Neural cell (in vitro differentiated cells): ENCODE measurements at regions not wholly inside any gene's neighbourhood (a gene's known extent, or its start where the extent isn't known, plus 50 kb on each side); places are given as distances from the start of the nearest gene placed in this dataset.

ENCODE experiments used
- H2AFZ ChIP-seq: fragments of 200-600, 300-800 bp; sonication (generic), shearing (Covaris generic); 2 replicates; pipeline ENCODE4 v1.6.0; 2014; ENCODE audit warnings: low read depth, mild to moderate bottlenecking, antibody characterized with exemption, low read length, moderate library complexity
- H3F3A ChIP-seq: fragments of 200-600 bp; shearing (Covaris generic); 2 replicates; pipeline ENCODE4 v1.6.1; 2016; ENCODE audit warnings: mild to moderate bottlenecking, moderate library complexity, mixed read lengths, antibody characterized with exemption, low read length; ENCODE audit not compliant: insufficient read depth, poor library complexity, severe bottlenecking
- H3K27ac ChIP-seq: fragments of 200-600, 300-800 bp; sonication (generic), shearing (Covaris generic); 2 replicates; pipeline ENCODE4 v1.5.1; 2014; ENCODE audit warnings: mild to moderate bottlenecking, low read length, moderate library complexity
- H3K27me3 ChIP-seq: fragments of 300-800, 200-600 bp; sonication (generic), shearing (Covaris generic); 2 replicates; pipeline ENCODE4 v1.6.0; 2014; ENCODE audit warnings: mild to moderate bottlenecking, low read depth, low read length, moderate library complexity; ENCODE audit not compliant: insufficient read depth
- H3K36me3 ChIP-seq: fragments of 300-800, 200-600 bp; sonication (generic), shearing (Covaris generic); 2 replicates; pipeline ENCODE4 v1.5.1; 2014; ENCODE audit warnings: mild to moderate bottlenecking, antibody characterized with exemption, low read length, moderate library complexity; ENCODE audit not compliant: insufficient read depth
- H3K4me2 ChIP-seq: fragments of 300-800, 200-600 bp; sonication (generic), shearing (Covaris generic); 2 replicates; pipeline ENCODE4 v1.6.0; 2014; ENCODE audit warnings: mild to moderate bottlenecking, low read length
- H3K4me3 ChIP-seq: fragments of 300-800, 200-600 bp; sonication (generic), shearing (Covaris generic); 2 replicates; pipeline ENCODE4 v1.5.1; 2014; ENCODE audit warnings: mild to moderate bottlenecking, low read length, moderate library complexity
- H3K79me2 ChIP-seq: fragments of 200-600 bp; shearing (Covaris generic); replicated peaks from 2 replicates; pipeline ENCODE4 v1.6.0; 2014; ENCODE audit warnings: mild to moderate bottlenecking, low read length, moderate library complexity; ENCODE audit not compliant: insufficient read depth
- H3K9ac ChIP-seq: fragments of 300-800, 200-600 bp; sonication (generic), shearing (Covaris generic); 2 replicates; pipeline ENCODE4 v1.6.1; 2016; ENCODE audit warnings: mild to moderate bottlenecking, low read length, mixed read lengths
- H3K9me2 ChIP-seq: fragments of 200-600 bp; shearing (Covaris generic); 2 replicates; pipeline ENCODE4 v1.6.1; 2016; ENCODE audit warnings: mild to moderate bottlenecking, low read length, mixed read lengths; ENCODE audit not compliant: insufficient read depth
- H3K9me3 ChIP-seq: fragments of 200-600, 300-800 bp; sonication (generic), shearing (Covaris generic); 2 replicates; pipeline ENCODE4 v1.6.1; 2016; ENCODE audit warnings: mild to moderate bottlenecking, mixed run types, low read length, moderate library complexity, mixed read lengths
- H4K20me1 ChIP-seq: fragments of 200-600 bp; shearing (Covaris generic); 2 replicates; pipeline ENCODE4 v1.6.1; 2016; ENCODE audit warnings: mild to moderate bottlenecking, mixed run types; ENCODE audit not compliant: insufficient read depth
- EP300 ChIP-seq: fragments of 450-650 bp; conservative IDR thresholded peaks from 2 replicates; pipeline ENCODE4 v1.6.1; 2014; ENCODE audit warnings: antibody characterized with exemption, mild to moderate bottlenecking, moderate library complexity; ENCODE audit not compliant: poor library complexity, severe bottlenecking
- EZH2 ChIP-seq: fragments of 200-600, 300-800 bp; shearing (Covaris generic), sonication (generic); IDR thresholded peaks from 2 replicates; pipeline ENCODE4 v1.6.1; 2014; ENCODE audit warnings: antibody characterized with exemption, low read length, borderline replicate concordance, mild to moderate bottlenecking; ENCODE audit not compliant: insufficient read depth, poor library complexity, severe bottlenecking
- MXI1 ChIP-seq: fragments of 450-650 bp; conservative IDR thresholded peaks from 2 replicates; pipeline ENCODE4 v1.6.1; 2014; ENCODE audit warnings: antibody characterized with exemption, mild to moderate bottlenecking; ENCODE audit not compliant: poor library complexity, severe bottlenecking
- POLR2AphosphoS5 ChIP-seq: IDR thresholded peaks from 2 replicates; pipeline ENCODE4 v1.6.1; 2012
- RAD21 ChIP-seq: fragments of 450-650 bp; conservative IDR thresholded peaks from 2 replicates; pipeline ENCODE4 v1.6.1; 2014; ENCODE audit warnings: antibody characterized with exemption, mild to moderate bottlenecking, moderate library complexity
- SMC3 ChIP-seq: fragments of 450-650 bp; conservative IDR thresholded peaks from 2 replicates; pipeline ENCODE4 v1.6.1; 2014; ENCODE audit warnings: antibody characterized with exemption, mild to moderate bottlenecking, moderate library complexity; ENCODE audit not compliant: poor library complexity
- TAF1 ChIP-seq: IDR thresholded peaks from 2 replicates; pipeline ENCODE4 v1.6.1; 2012; ENCODE audit warnings: low read depth
- TF ChIP-seq, protein P1 (sequence below): IDR thresholded peaks from 2 replicates; pipeline ENCODE4 v1.6.1; 2012; ENCODE audit warnings: borderline replicate concordance
- TF ChIP-seq, protein P2 (sequence below): fragments of 450-650 bp; IDR thresholded peaks from 2 replicates; pipeline ENCODE4 v1.5.1; 2014; ENCODE audit warnings: antibody characterized with exemption, mild to moderate bottlenecking, moderate library complexity; ENCODE audit not compliant: poor library complexity, severe bottlenecking

DNA sequence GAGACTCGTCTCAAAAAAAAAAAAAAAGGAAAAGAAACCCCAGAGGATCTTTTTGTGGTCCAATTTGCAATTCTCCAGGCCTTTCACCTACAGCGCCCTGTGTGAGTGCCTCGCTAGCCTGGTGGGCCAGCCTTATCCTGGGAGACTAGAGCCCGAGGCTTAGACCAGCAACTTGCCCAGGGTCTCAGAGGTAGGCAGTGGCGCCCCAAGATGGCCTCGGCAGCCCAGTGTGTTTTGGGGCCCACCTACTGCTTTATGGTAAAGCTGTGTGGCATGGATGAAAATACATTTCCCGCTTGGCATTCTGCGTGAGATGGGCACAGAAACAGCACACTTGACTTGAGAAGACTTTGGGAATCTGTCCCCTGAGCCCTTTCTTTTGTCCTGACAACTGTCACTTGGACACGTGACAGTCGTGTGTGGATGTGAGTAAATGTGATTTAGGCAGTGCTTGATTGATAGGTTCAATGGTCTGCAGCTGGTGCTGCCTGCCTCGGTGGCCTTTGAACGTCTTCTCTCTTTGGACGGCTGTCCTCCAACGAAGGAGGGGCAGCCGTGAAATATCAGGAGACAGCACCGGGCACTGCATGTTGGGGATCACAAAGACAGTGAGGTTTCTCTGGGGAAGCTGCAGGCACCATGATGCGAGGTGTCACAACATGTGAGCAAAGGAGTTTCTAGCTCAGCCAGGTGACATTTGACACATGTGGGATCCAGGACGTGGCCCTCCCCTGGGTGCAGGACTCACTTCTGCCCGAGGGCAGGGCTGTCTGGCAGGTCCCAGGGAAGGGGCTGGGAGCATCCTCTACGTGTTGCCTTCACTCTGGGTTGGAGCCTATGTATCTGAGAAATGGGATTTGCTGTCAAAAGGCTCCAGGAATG, 209.5 kb upstream of the TWIST2 start:
- no peak overlapping the region for H2AFZ ChIP-seq
- no peak overlapping the region for H3K4me2 ChIP-seq
- H4K20me1 ChIP-seq = no peaks in the 10 kb centered on the region
- H3K9me2 ChIP-seq = no peaks in the 10 kb centered on the region
- H3K9me3 ChIP-seq = no peaks in the 10 kb centered on the region
- H3F3A ChIP-seq = no peaks in the 10 kb centered on the region
- no peaks in the 10 kb centered on the region for H3K79me2 ChIP-seq
- H3K4me3 ChIP-seq = no peak overlapping the region
- no peak overlapping the region for H3K9ac ChIP-seq
- no peak overlapping the region for H3K27ac ChIP-seq
- no peaks in the 10 kb centered on the region for H3K27me3 ChIP-seq
- TF ChIP-seq POLR2AphosphoS5 (no peak), EP300 (no peak), MXI1 (no peak), RAD21 (no peak), SMC3 (no peak), EZH2 (no peak), TAF1 (no peak)
- TF ChIP-seq, protein P1, sequence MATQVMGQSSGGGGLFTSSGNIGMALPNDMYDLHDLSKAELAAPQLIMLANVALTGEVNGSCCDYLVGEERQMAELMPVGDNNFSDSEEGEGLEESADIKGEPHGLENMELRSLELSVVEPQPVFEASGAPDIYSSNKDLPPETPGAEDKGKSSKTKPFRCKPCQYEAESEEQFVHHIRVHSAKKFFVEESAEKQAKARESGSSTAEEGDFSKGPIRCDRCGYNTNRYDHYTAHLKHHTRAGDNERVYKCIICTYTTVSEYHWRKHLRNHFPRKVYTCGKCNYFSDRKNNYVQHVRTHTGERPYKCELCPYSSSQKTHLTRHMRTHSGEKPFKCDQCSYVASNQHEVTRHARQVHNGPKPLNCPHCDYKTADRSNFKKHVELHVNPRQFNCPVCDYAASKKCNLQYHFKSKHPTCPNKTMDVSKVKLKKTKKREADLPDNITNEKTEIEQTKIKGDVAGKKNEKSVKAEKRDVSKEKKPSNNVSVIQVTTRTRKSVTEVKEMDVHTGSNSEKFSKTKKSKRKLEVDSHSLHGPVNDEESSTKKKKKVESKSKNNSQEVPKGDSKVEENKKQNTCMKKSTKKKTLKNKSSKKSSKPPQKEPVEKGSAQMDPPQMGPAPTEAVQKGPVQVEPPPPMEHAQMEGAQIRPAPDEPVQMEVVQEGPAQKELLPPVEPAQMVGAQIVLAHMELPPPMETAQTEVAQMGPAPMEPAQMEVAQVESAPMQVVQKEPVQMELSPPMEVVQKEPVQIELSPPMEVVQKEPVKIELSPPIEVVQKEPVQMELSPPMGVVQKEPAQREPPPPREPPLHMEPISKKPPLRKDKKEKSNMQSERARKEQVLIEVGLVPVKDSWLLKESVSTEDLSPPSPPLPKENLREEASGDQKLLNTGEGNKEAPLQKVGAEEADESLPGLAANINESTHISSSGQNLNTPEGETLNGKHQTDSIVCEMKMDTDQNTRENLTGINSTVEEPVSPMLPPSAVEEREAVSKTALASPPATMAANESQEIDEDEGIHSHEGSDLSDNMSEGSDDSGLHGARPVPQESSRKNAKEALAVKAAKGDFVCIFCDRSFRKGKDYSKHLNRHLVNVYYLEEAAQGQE = no peak
- TF ChIP-seq, protein P2, sequence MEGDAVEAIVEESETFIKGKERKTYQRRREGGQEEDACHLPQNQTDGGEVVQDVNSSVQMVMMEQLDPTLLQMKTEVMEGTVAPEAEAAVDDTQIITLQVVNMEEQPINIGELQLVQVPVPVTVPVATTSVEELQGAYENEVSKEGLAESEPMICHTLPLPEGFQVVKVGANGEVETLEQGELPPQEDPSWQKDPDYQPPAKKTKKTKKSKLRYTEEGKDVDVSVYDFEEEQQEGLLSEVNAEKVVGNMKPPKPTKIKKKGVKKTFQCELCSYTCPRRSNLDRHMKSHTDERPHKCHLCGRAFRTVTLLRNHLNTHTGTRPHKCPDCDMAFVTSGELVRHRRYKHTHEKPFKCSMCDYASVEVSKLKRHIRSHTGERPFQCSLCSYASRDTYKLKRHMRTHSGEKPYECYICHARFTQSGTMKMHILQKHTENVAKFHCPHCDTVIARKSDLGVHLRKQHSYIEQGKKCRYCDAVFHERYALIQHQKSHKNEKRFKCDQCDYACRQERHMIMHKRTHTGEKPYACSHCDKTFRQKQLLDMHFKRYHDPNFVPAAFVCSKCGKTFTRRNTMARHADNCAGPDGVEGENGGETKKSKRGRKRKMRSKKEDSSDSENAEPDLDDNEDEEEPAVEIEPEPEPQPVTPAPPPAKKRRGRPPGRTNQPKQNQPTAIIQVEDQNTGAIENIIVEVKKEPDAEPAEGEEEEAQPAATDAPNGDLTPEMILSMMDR = no peak
- H3K36me3 ChIP-seq = no peaks in the 10 kb centered on the region

DNA sequence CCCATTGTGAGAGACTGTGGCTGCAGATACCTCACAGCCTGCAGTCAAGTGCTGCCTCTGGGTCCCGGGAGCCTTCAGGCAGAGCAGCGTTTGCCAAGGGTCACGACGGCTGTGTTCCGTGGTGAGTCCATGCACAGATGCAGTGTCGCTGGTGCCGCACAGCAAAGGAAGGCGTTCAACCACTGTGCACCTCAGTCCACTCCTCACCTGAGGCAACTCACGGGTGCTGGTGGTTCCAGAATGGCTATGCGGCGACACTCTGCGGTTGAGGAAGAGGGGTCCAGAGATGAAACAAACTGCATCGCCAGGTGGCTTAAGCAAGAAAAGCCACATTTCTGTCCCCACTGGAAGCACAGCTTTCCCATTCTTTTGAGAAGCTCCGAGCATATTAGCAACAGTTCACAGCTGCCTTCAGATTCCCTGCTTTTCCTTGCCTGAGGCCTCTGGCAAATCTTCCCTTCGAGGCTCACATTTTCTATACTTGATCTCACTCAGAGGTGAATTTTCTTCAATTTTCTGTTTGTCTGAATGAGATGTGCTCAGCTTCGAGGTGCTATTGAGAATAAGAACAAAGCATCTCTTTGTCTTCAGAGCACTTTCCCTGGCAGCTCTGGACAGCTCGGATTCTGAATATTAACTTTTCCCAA, 208.8 kb upstream of the TWIST2 start:
- H4K20me1 ChIP-seq = no peaks in the 10 kb centered on the region
- H3K4me2 ChIP-seq = no peak overlapping the region
- no peaks in the 10 kb centered on the region for H3K36me3 ChIP-seq
- no peaks in the 10 kb centered on the region for H3K79me2 ChIP-seq
- H3K9me3 ChIP-seq = no peaks in the 10 kb centered on the region
- no peak overlapping the region for H3K4me3 ChIP-seq
- H3K27ac ChIP-seq = no peak overlapping the region
- no peaks in the 10 kb centered on the region for H3K9me2 ChIP-seq
- H3F3A ChIP-seq = no peaks in the 10 kb centered on the region
- H3K27me3 ChIP-seq = no peaks in the 10 kb centered on the region
- TF ChIP-seq TAF1 (no peak), MXI1 (no peak), SMC3 (no peak), EP300 (no peak), EZH2 (no peak), POLR2AphosphoS5 (no peak), RAD21 (no peak)
- TF ChIP-seq, protein P1 = no peak
- TF ChIP-seq, protein P2 = no peak
- H2AFZ ChIP-seq = no peak overlapping the region
- H3K9ac ChIP-seq = no peak overlapping the region
